ENCODE measurements at regions not wholly inside any gene's neighbourhood (a gene's known extent, or its start where the extent isn't known, plus 50 kb on each side); places are given as distances from the start of the nearest gene placed in this dataset.

DNA sequence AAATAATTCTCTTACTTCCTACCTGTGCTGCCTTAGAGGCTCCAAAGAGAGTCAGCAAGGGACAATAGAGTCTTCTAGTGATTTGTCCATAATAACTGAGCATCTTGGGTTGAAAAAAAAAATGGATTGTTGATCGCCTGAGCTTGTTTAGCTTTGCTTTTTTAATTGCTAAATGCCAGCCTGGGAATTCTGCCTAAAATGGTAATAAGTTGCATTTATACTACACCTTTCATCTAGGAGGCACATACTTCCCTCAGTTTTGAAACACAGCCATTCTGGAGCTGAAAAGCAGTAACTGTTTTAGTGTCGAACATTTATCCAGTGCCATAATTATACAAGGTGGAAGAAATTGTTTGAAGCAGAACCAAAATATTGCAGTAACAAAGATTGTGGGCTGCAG lies 421.3 kb downstream of the CAAP1 start:
- TF ChIP-seq, protein P1, sequence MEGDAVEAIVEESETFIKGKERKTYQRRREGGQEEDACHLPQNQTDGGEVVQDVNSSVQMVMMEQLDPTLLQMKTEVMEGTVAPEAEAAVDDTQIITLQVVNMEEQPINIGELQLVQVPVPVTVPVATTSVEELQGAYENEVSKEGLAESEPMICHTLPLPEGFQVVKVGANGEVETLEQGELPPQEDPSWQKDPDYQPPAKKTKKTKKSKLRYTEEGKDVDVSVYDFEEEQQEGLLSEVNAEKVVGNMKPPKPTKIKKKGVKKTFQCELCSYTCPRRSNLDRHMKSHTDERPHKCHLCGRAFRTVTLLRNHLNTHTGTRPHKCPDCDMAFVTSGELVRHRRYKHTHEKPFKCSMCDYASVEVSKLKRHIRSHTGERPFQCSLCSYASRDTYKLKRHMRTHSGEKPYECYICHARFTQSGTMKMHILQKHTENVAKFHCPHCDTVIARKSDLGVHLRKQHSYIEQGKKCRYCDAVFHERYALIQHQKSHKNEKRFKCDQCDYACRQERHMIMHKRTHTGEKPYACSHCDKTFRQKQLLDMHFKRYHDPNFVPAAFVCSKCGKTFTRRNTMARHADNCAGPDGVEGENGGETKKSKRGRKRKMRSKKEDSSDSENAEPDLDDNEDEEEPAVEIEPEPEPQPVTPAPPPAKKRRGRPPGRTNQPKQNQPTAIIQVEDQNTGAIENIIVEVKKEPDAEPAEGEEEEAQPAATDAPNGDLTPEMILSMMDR (IDR thresholded peaks at IDR 0.05) = no peak
- no peak for TF ChIP-seq POLR2A (IDR thresholded peaks at IDR 0.05)

All from body of pancreas (tissue), 4 donors.